Esophagus squamous epithelium (tissue), 5 donors: ENCODE measurements at regions not wholly inside any gene's neighbourhood (a gene's known extent, or its start where the extent isn't known, plus 50 kb on each side); places are given as distances from the start of the nearest gene placed in this dataset.

ENCODE experiments used
- DNase-seq: peaks from one replicate; lab custom pipeline; 2025; lab: John Stamatoyannopoulos, UW
- H3K27ac ChIP-seq, 4 donors: fragments of 200-600 bp; sonication (generic); one replicate each; pipeline ENCODE4 v1.5.1; 2016 to 2019; ENCODE audit warnings: mild to moderate bottlenecking in 1 of 4
- H3K27me3 ChIP-seq, 4 donors: fragments of 200-600 bp; sonication (generic); 1 replicate in 3 of 4; 2 replicates in 1 of 4; pipeline versions ENCODE4 v1.5.1 to v1.6.0; 2017 to 2021; ENCODE audit warnings: antibody characterized with exemption in 1 of 4
- H3K36me3 ChIP-seq, 3 donors: fragments of 200-600 bp; sonication (generic); one replicate each; pipeline ENCODE4 v1.5.1; 2016 to 2019
- H3K4me1 ChIP-seq, 3 donors: fragments of 200-600 bp; sonication (generic); one replicate each; pipeline ENCODE4 v1.5.1; 2017 to 2019
- H3K4me3 ChIP-seq, 4 donors: fragments of 200-600 bp; sonication (generic); 1 replicate in 3 of 4; 2 replicates in 1 of 4; pipeline ENCODE4 v1.5.1; 2016 to 2019; ENCODE audit warnings: mild to moderate bottlenecking in 2 of 4, moderate library complexity in 1 of 4
- H3K9me3 ChIP-seq, 3 donors: fragments of 200-600 bp; sonication (generic); one replicate each; pipeline ENCODE4 v1.5.1; 2016 to 2019
- CTCF ChIP-seq, 6 experiments: fragments of 450-650 bp in 4 of 6; fragments of 200-600 bp in 2 of 6; sonication (generic) in 2 of 6; IDR thresholded peaks; one replicate each; pipeline ENCODE4 v1.5.1; 2016 to 2019; ENCODE audit warnings: antibody characterized with exemption in 6 of 6, mild to moderate bottlenecking in 4 of 6, moderate library complexity in 4 of 6
- POLR2A ChIP-seq, 4 donors: fragments of 450-650 bp; IDR thresholded peaks; one replicate each; pipeline ENCODE4 v1.6.1; 2017; ENCODE audit warnings: antibody characterized with exemption in 4 of 4, mild to moderate bottlenecking in 4 of 4, moderate library complexity in 3 of 4
- WGBS, 2 donors: methylation state at CpG; one replicate each; pipeline ENCODE4 v1.1.5; 2018; 5-methylcytosine and 5-hydroxymethylcytosine counted together
- intact Hi-C: fragments of 100-400 bp; cut with DNase I; formaldehyde crosslinking; loops from one replicate; pipeline ENCODE4 v1.15.0; 2022
- donor health status: DM: yes; HTN: yes; CAD: no.

- no peaks in the 10 kb centered on the region for H3K4me1 ChIP-seq
- H3K4me3 ChIP-seq = no peak overlapping the region
- H3K27ac ChIP-seq = no peak overlapping the region
- TF ChIP-seq POLR2A (IDR thresholded peaks at IDR 0.05) (no peak), CTCF (IDR thresholded peaks at IDR 0.05) (no peak)
- no peaks in the 10 kb centered on the region for H3K9me3 ChIP-seq
- intact Hi-C loops = no loop called here
- H3K27me3 ChIP-seq = no peaks in the 10 kb centered on the region
- no peak for DNase-seq
- no peaks in the 10 kb centered on the region for H3K36me3 ChIP-seq
These were observed 96.8 kb downstream of the TMEM26 start for GRCh38 chr10:61356354-61356753.

- H3K4me3 ChIP-seq = no peak overlapping the region
- intact Hi-C loops = no loop called here
- no peaks in the 10 kb centered on the region for H3K36me3 ChIP-seq
- no peak overlapping the region for H3K27ac ChIP-seq
- H3K9me3 ChIP-seq = no peaks in the 10 kb centered on the region
- no peak for TF ChIP-seq POLR2A (IDR thresholded peaks at IDR 0.05)
- TF ChIP-seq CTCF (IDR thresholded peaks at IDR 0.05) = no peak
- DNase-seq = no peak
- H3K4me1 ChIP-seq = no peaks in the 10 kb centered on the region
- WGBS, 2 donors = 60 to 72% methylated on average over 1 of the region's 1 CpG
- no peaks in the 10 kb centered on the region for H3K27me3 ChIP-seq
These were observed 98.0 kb downstream of the TMEM26 start for GRCh38 chr10:61355211-61355610.

- no peak overlapping the region for H3K4me3 ChIP-seq
- 45 to 60% methylated on average over 2 of the region's 2 CpGs for WGBS, 2 donors
- H3K4me1 ChIP-seq = no peaks in the 10 kb centered on the region
- intact Hi-C loops = no loop called here
- no peak for DNase-seq
- no peak for TF ChIP-seq CTCF (IDR thresholded peaks at IDR 0.05)
- TF ChIP-seq POLR2A (IDR thresholded peaks at IDR 0.05) = no peak
- H3K27ac ChIP-seq = no peak overlapping the region
- H3K27me3 ChIP-seq = no peaks in the 10 kb centered on the region
- no peaks in the 10 kb centered on the region for H3K36me3 ChIP-seq
- H3K9me3 ChIP-seq = no peaks in the 10 kb centered on the region
These were observed 98.7 kb downstream of the TMEM26 start for GRCh38 chr10:61354401-61354975.

DNA sequence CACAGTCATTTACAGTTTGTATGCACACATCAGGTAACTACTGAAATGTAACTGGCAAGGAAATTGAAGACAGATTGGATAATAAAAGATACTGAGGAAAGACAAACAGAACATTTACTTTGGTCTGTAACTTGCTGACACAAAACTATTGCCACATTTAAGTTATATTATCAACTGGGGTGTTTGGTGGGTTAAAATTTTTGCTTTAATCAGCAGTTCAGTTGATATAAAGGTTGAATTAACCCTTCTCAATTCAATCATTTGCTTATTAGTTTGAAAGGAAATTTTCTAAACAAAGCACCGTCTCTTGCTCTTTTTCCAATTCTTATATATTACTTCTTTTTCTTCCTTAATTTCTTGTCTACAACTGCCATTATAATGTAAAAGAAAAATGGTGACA is 102.4 kb downstream of the TMEM26 start:
- no peak for DNase-seq
- Histone ChIP-seq H3K4me3 (no peak overlapping the region), H3K36me3 (no peaks in the 10 kb centered on the region), H3K9me3 (no peaks in the 10 kb centered on the region), H3K4me1 (no peaks in the 10 kb centered on the region), H3K27me3 (no peaks in the 10 kb centered on the region), H3K27ac (no peak overlapping the region)
- intact Hi-C loops = no loop called here
- WGBS, 2 donors = 82 to 91% methylated on average over 1 of the region's 1 CpG
- TF ChIP-seq CTCF (IDR thresholded peaks at IDR 0.05) (no peak), POLR2A (IDR thresholded peaks at IDR 0.05) (no peak)

DNA sequence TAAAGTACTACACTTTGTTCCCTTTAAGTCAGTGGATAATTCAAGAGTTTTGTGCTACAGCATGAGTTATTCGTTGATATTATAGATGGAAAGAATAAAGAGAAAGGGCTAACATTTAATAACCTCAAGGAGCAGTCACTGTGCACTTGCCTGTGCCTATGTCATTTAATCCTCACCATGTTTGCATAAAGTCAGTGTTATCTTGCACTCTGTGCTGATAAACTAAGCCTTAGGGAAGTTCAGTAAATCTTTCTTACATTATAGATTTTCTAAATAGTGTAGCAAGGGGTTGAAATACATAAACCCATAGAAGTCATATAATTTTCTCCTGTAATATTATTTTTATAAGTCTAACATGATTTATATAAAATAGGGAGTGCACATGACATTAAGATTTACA is 103.1 kb downstream of the TMEM26 start:
- Histone ChIP-seq H3K27me3 (no peaks in the 10 kb centered on the region), H3K9me3 (no peaks in the 10 kb centered on the region), H3K27ac (no peak overlapping the region), H3K36me3 (no peaks in the 10 kb centered on the region), H3K4me1 (no peaks in the 10 kb centered on the region), H3K4me3 (no peak overlapping the region)
- DNase-seq = no peak
- intact Hi-C loops = no loop called here
- TF ChIP-seq CTCF (IDR thresholded peaks at IDR 0.05) (no peak), POLR2A (IDR thresholded peaks at IDR 0.05) (no peak)
- WGBS, 2 donors = 0% methylated on average over 1 of the region's 1 CpG
